GM12878 (cell line): ENCODE measurements at regions not wholly inside any gene's neighbourhood (a gene's known extent, or its start where the extent isn't known, plus 50 kb on each side); places are given as distances from the start of the nearest gene placed in this dataset.

Experiments used
- ATAC-seq: fragments of 200-7000 bp; cut with Tn5 transposase; 3 replicates; pipeline ENCODE4 v1.9.1; 2020; ENCODE audit warnings: mild to moderate bottlenecking, moderate library complexity
- BruUV-seq: library from RNA; stranded (reverse); fragments of 400-500 nt; replicated peaks from 2 replicates; lab custom pipeline; 2021; lab: Mats Ljungman, UMichigan
- CTCF ChIA-PET: fragments of 300-600 bp; sonication (Branson Sonifier 250); formaldehyde crosslinking; extraction: SDS; loops from one replicate; lab custom pipeline; 2021; ENCODE audit warnings: inconsistent platforms; lab: Yijun Ruan, JAX
- POLR2A ChIA-PET: fragments of 350-600 bp; formaldehyde crosslinking; extraction: SDS; loops from one replicate; lab custom pipeline; 2021; ENCODE audit warnings: inconsistent platforms; lab: Charles Lee
- RAD21 ChIA-PET: fragments of 300-600 bp; sonication (Branson Sonifier 250); formaldehyde crosslinking; loops from one replicate; lab custom pipeline; 2023; ENCODE audit warnings: antibody characterized with exemption; ENCODE audit not compliant: unreplicated experiment; lab: Charles Lee
- SMC1A ChIA-PET: fragments of 300-600 bp; sonication (Branson Sonifier 250); formaldehyde crosslinking; loops from one replicate; lab custom pipeline; 2023; ENCODE audit not compliant: unreplicated experiment, uncharacterized antibody; lab: Charles Lee
- DNase-seq: peaks from one replicate; pipeline ENCODE4 v3.0.0-alpha.2; 2011; ENCODE audit warnings: low read depth, low spot score
- FAIRE-seq: peaks from 3 replicates; lab custom pipeline; 2011; peaks lifted over from hg19 to GRCh38; lab: Jason Lieb, UNC
- H2AFZ ChIP-seq: 2 replicates; pipeline ENCODE4 v1.6.0; 2011; ENCODE audit warnings: low read depth, low read length, control low read depth; ENCODE audit not compliant: control insufficient read depth
- H3K27ac ChIP-seq: 2 replicates; pipeline ENCODE4 v1.5.1; 2011; ENCODE audit warnings: control low read depth; ENCODE audit not compliant: control insufficient read depth, insufficient read depth
- H3K27me3 ChIP-seq, 2 experiments: replicated peaks in 1 of 2; 2 replicates each; pipeline versions ENCODE4 v1.6.0 to v1.6.1; 2011; ENCODE audit warnings: low read length in 1 of 2; ENCODE audit not compliant: control insufficient read depth in 2 of 2, insufficient read depth in 2 of 2
- H3K36me3 ChIP-seq, 2 experiments: 2 replicates each; pipeline ENCODE4 v1.5.1; 2011; ENCODE audit warnings: low read length in 1 of 2; ENCODE audit not compliant: control insufficient read depth in 2 of 2, insufficient read depth in 2 of 2
- H3K4me1 ChIP-seq: 2 replicates; pipeline ENCODE4 v1.6.1; 2011; ENCODE audit warnings: mild to moderate bottlenecking, low read length, moderate library complexity, mixed read lengths; ENCODE audit not compliant: control insufficient read depth, insufficient read depth
- H3K4me2 ChIP-seq: 2 replicates; pipeline ENCODE4 v1.6.0; 2011; ENCODE audit warnings: control low read depth; ENCODE audit not compliant: control insufficient read depth, insufficient read depth
- H3K4me3 ChIP-seq: fragments of 200-600 bp; sonication (generic); 2 replicates; pipeline ENCODE4 v1.5.1; 2016
- H3K79me2 ChIP-seq: 2 replicates; pipeline ENCODE4 v1.6.0; 2011; ENCODE audit warnings: low read length; ENCODE audit not compliant: control insufficient read depth, insufficient read depth
- H3K9ac ChIP-seq: 2 replicates; pipeline ENCODE4 v1.8.0; 2011; ENCODE audit warnings: low read length, control low read depth, mixed read lengths; ENCODE audit not compliant: control insufficient read depth, insufficient read depth
- H3K9me3 ChIP-seq: replicated peaks from 3 replicates; pipeline ENCODE4 v1.5.1; 2011; ENCODE audit warnings: mild to moderate bottlenecking, low read length; ENCODE audit not compliant: control insufficient read depth, insufficient read depth
- H4K20me1 ChIP-seq: 2 replicates; pipeline ENCODE4 v1.6.0; 2011; ENCODE audit not compliant: control insufficient read depth, insufficient read depth
- BCL11A ChIP-seq: IDR thresholded peaks from 2 replicates; pipeline ENCODE4 v1.6.1; 2011; ENCODE audit warnings: low read depth, low read length
- FOS ChIP-seq: IDR thresholded peaks from 3 replicates; pipeline ENCODE4 v1.6.1; 2011; ENCODE audit warnings: borderline replicate concordance; ENCODE audit not compliant: insufficient read length; ENCODE audit errors: extremely low read depth
- HDGF ChIP-seq: fragments of 450-650 bp; IDR thresholded peaks from 2 replicates; pipeline ENCODE4 v1.6.1; 2016; ENCODE audit warnings: antibody characterized with exemption
- MYC ChIP-seq: IDR thresholded peaks from 2 replicates; pipeline ENCODE4 v1.6.1; 2011; ENCODE audit warnings: mild to moderate bottlenecking, low read length, moderate library complexity, inconsistent platforms; ENCODE audit not compliant: insufficient read depth, insufficient replicate concordance, insufficient read length, severe bottlenecking
- NFIC ChIP-seq: IDR thresholded peaks from 2 replicates; pipeline ENCODE4 v1.6.1; 2012; ENCODE audit warnings: low read depth, mild to moderate bottlenecking, inconsistent platforms, low read length, moderate library complexity
- NR2C2 ChIP-seq: IDR thresholded peaks from 2 replicates; pipeline ENCODE4 v1.6.1; 2011; ENCODE audit warnings: borderline replicate concordance, low read depth; ENCODE audit not compliant: control insufficient read depth, insufficient read length
- RELB ChIP-seq: fragments of 450-650 bp; IDR thresholded peaks from 2 replicates; pipeline ENCODE4 v1.6.1; 2017; ENCODE audit warnings: low read depth, mild to moderate bottlenecking, moderate library complexity
- RUNX3 ChIP-seq: IDR thresholded peaks from 2 replicates; pipeline ENCODE4 v1.6.1; 2012; ENCODE audit warnings: low read length, inconsistent platforms
- STAT3 ChIP-seq: IDR thresholded peaks from 2 replicates; pipeline ENCODE4 v1.6.1; 2011; ENCODE audit warnings: low read depth, low read length, improper control_type of control experiment
- YY1 ChIP-seq: IDR thresholded peaks from 2 replicates; pipeline ENCODE4 v1.6.1; 2011; ENCODE audit warnings: low read depth, mild to moderate bottlenecking, low read length
- ZBED1 ChIP-seq: IDR thresholded peaks from 2 replicates; pipeline ENCODE4 v1.6.1; 2016; ENCODE audit warnings: borderline replicate concordance
- ZNF207 ChIP-seq: fragments of 450-650 bp; IDR thresholded peaks from 2 replicates; pipeline ENCODE4 v1.6.1; 2014; ENCODE audit warnings: antibody characterized with exemption, mild to moderate bottlenecking, borderline replicate concordance
- WGBS: methylation state at CpG from one replicate; pipeline ENCODE4 v1.1.6; 2016; ENCODE audit warnings: low lambda C conversion rate; ENCODE audit not compliant: insufficient replicate concordance, insufficient coverage; ENCODE audit errors: missing lambda C conversion rate; 5-methylcytosine and 5-hydroxymethylcytosine counted together
- in situ Hi-C: fragments of 300-500 bp; cut with MboI; formaldehyde crosslinking; loops from 9 replicates; pipeline ENCODE4 v1.14.3; 2018; ENCODE audit warnings: mixed read lengths
- intact Hi-C: fragments of 100-400 bp; cut with micrococcal nuclease; formaldehyde crosslinking; loops from one replicate; pipeline ENCODE4 v1.14.2; 2022; ENCODE audit not compliant: unreplicated experiment
- TF ChIP-seq, protein P1 (sequence below): fragments of 450-650 bp; IDR thresholded peaks from 2 replicates; pipeline ENCODE4 v1.6.1; 2017; ENCODE audit warnings: mild to moderate bottlenecking
- TF ChIP-seq, protein P2 (sequence below): IDR thresholded peaks from 2 replicates; pipeline ENCODE4 v1.6.1; 2012; ENCODE audit warnings: low read depth, low read length, improper control_type of control experiment

GRCh38 chr5:61821561-61821960 lies 484.4 kb upstream of the KIF2A start:
- H3K4me1 ChIP-seq, result no peaks in the 10 kb centered on the region
- no peak for ATAC-seq
- H3K27me3 ChIP-seq, result no peaks in the 10 kb centered on the region
- H3K27ac ChIP-seq, result no peak overlapping the region
- 0% methylated on average over 2 of the region's 2 CpGs for WGBS
- no peak overlapping the region for H3K4me3 ChIP-seq
- TF ChIP-seq, protein P1, sequence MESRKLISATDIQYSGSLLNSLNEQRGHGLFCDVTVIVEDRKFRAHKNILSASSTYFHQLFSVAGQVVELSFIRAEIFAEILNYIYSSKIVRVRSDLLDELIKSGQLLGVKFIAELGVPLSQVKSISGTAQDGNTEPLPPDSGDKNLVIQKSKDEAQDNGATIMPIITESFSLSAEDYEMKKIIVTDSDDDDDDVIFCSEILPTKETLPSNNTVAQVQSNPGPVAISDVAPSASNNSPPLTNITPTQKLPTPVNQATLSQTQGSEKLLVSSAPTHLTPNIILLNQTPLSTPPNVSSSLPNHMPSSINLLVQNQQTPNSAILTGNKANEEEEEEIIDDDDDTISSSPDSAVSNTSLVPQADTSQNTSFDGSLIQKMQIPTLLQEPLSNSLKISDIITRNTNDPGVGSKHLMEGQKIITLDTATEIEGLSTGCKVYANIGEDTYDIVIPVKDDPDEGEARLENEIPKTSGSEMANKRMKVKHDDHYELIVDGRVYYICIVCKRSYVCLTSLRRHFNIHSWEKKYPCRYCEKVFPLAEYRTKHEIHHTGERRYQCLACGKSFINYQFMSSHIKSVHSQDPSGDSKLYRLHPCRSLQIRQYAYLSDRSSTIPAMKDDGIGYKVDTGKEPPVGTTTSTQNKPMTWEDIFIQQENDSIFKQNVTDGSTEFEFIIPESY, result no peak
- TF ChIP-seq ZBED1 (no peak), NR2C2 (no peak), STAT3 (no peak), HDGF (no peak), BCL11A (no peak)
- TF ChIP-seq, all 136 proteins: peak for 0
- H3K9me3 ChIP-seq, result no peaks in the 10 kb centered on the region
- FAIRE-seq (no peak), DNase-seq (no peak)
- ChIA-PET POLR2A (no interaction called here), RAD21 (no interaction called here), SMC1A (interaction anchor here (1.1 kb wide), 1 partner anchor 61 kb away, joined by 3 read pairs; no protein-coding TSS in a partner anchor), CTCF (no interaction called here)
- no peaks in the 10 kb centered on the region for H3K79me2 ChIP-seq
- H3K36me3 ChIP-seq, result no peaks in the 10 kb centered on the region
- no peak overlapping the region for H3K4me2 ChIP-seq
- BruUV-seq, result no TSS peak
- intact Hi-C loops (no loop called here), in situ Hi-C loops (no loop called here)
- no peak overlapping the region for H2AFZ ChIP-seq
- no peak overlapping the region for H3K9ac ChIP-seq
- no peaks in the 10 kb centered on the region for H4K20me1 ChIP-seq

GRCh38 chr5:61822584-61822983 lies 483.4 kb upstream of the KIF2A start:
- Histone ChIP-seq H3K79me2 (no peaks in the 10 kb centered on the region), H3K27ac (no peak overlapping the region), H4K20me1 (no peaks in the 10 kb centered on the region), H2AFZ (no peak overlapping the region), H3K9ac (no peak overlapping the region), H3K36me3 (no peaks in the 10 kb centered on the region), H3K4me2 (no peak overlapping the region), H3K4me3 (no peak overlapping the region), H3K9me3 (no peaks in the 10 kb centered on the region), H3K27me3 (no peaks in the 10 kb centered on the region), H3K4me1 (no peaks in the 10 kb centered on the region)
- ChIA-PET RAD21 (no interaction called here), CTCF (no interaction called here), POLR2A (interaction anchor here (0.7 kb wide), 1 partner anchor 145 kb away, joined by 3 read pairs; no protein-coding TSS in a partner anchor), SMC1A (no interaction called here)
- ATAC-seq, result no peak
- BruUV-seq, result no TSS peak
- in situ Hi-C loops, result no loop called here
- intact Hi-C loops, result no loop called here
- no peak for FAIRE-seq
- 78% methylated on average over 5 of the region's 5 CpGs for WGBS
- DNase-seq, result no peak
- TF ChIP-seq ZNF207, result no peak
- no peak for TF ChIP-seq YY1
- TF ChIP-seq RUNX3, result no peak
- TF ChIP-seq NFIC, result no peak
- TF ChIP-seq, protein P2, sequence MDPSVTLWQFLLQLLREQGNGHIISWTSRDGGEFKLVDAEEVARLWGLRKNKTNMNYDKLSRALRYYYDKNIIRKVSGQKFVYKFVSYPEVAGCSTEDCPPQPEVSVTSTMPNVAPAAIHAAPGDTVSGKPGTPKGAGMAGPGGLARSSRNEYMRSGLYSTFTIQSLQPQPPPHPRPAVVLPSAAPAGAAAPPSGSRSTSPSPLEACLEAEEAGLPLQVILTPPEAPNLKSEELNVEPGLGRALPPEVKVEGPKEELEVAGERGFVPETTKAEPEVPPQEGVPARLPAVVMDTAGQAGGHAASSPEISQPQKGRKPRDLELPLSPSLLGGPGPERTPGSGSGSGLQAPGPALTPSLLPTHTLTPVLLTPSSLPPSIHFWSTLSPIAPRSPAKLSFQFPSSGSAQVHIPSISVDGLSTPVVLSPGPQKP, result no peak
- TF ChIP-seq RELB, result no peak
- no peak for TF ChIP-seq FOS
- TF ChIP-seq MYC, result no peak
